ENCODE measurements at regions not wholly inside any gene's neighbourhood (a gene's known extent, or its start where the extent isn't known, plus 50 kb on each side); places are given as distances from the start of the nearest gene placed in this dataset.
"Not testable (repeated sequence)": the region's sequence is repeated elsewhere in the genome, so short reads cannot be mapped to it uniquely, and the experiment has no call there.

DNA sequence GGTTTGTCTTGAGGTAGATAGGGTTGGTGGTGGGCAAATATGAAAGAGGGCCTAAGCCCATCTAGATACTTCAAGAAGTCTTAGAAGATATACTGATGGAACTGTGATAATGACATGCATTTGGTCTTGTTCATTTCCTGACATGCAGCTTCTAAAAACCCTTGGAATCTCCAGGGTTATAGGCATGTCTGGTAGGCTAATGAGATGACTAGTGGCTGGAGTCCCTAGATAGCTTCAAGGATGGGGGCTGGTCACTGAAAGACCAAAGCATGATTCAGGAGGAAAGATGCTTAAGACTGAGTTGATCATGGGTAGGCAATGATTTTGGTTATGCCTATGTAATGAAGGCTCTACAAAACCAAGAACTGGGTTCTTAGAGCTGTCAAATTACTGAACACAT is 217.9 kb upstream of the MOCS1 start:
- DNase-seq (ENCODE audit: low read depth) = no peak

DNA sequence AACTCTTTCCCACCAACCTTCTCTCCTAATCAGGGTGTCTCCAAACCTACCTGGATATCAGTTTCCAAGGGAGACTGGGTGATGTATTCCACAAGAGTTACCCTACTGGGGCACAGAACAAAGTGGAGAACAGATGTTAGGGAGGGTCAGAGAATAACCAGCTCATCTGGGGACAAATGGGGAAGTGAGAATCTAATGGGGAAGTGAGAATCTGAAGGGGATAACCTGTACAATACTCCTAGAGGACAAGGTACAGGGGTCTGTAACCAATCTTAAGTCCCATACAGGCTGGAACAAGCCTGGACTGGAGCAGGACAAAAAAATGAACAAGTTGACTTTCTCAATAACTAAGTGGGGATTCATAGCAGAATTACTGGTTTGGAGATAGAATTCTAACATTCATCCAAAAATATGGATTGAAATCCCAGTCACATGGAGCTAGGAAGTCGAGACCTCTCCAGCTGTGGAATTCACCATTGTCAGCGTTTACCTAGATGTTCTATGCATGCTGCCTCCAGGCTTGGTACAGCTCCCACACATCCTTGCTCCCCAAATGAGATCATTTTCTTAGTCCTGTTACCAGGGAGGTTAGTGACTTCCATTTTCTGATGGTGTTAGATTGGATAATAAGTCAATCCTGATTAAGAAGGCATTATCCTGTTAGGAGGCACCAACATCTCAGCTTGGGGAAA is 214.8 kb upstream of the MOCS1 start:
- no peak for DNase-seq (ENCODE audit: low read depth)

DNA sequence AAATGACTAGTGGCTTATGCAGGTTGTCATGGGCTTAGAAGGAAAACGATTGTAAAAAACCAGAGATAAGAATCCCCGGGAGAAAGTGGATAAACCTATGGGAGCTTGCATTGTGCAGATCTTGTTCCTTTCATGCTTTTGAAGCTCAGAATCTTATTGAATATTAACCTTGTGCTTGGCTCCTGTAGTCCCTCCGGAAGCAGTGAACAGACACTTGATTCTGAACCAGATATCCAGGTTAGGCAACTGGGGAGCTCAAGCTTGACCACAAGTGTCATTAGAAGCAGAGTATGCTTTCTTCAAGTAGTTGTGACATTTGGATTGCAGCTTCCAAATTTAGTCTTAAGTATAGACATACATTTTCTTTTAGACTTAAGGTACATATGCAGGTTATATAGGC is 212.6 kb upstream of the MOCS1 start:
- no peak for DNase-seq (ENCODE audit: low read depth)

DNA sequence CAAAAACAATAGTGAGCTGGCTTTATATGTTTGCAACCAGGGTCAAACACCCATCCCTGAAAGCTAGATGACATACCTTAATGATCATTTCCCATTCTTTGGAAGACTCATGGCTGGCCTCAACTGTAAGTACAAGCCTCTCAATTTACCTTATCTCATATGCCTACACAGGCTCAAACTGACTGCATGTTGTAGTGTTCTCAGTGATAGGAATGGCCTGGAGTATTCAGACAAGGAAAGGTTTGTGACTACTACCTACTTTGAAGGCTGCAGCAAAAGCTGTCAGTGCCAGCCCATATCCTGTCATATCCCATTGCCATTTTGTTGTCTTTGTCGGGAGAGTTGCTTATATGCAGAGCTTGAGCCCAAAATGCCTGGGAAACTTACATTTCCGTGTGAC is 205.2 kb upstream of the MOCS1 start:
- no peak for DNase-seq (ENCODE audit: low read depth)

DNA sequence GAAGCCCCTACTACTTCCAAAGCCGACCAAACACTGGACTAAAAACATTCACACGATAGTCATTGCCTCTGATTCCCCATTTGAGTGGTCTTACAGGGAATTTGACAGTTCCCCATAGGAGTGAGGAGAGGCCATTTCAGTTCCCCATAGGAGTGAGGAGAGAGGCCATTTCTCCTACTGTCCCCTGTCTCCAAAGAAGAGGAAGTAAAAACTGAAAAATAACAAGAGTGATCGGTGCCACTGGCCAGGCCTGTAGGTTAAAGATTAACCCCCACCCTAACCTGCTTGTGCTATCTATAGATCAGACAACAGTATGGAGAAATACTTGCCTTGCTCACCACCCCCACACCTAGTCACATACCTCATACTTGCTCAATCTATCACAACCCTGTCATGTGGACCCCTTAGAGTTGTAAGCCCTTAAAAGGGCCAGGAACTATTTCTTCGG is 204.0 kb upstream of the MOCS1 start:
- DNase-seq (ENCODE audit: low read depth) = no peak

DNA sequence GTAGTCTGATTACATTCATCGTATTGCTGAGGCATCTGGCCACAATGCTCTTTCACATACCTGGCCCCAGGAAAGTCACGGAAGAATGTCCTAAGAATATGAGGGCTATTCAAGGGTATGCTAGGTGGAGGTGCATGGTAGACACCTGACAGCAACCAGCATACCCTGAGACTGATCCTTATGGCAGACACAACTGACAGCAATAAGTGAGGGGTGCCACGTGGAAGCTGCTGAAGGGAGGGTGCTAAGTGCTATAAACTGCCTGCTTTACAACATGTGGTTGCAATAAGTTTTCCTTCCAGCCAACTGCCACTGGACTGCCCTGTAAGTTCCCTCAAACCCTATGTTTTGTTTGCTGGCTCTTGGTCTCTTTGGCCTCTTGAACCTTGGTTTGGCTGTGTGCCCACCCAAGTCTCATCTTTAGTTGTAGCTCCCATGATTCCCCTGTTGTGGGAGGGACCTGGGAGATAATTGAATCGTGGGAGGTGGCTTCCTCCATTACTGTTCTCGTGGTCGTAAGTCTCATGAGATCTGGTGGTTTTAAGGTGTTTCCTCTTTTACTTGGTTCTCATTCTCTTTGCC is 201.3 kb upstream of the MOCS1 start:
- no peak for DNase-seq (ENCODE audit: low read depth)

DNA sequence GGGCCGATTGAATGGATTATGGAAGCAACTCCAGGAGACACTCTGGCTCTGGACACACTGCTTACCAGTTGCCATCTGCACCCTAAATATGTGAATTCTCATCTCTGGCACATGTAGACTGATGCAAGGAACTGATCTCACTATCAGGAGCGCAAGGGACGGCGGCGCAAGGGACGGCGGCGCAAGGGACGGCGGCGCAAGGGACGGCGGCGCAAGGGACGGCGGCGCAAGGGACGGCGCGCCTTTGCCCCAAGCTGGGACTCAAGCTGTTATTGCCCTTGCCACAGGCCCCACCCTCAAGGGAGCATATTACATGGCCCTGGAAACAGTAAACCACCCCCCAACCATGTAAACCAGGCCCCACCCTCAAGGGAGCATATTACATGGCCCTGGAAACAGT is 199.7 kb upstream of the MOCS1 start:
- DNase-seq (ENCODE audit: low read depth) = not testable (repeated sequence)

DNA sequence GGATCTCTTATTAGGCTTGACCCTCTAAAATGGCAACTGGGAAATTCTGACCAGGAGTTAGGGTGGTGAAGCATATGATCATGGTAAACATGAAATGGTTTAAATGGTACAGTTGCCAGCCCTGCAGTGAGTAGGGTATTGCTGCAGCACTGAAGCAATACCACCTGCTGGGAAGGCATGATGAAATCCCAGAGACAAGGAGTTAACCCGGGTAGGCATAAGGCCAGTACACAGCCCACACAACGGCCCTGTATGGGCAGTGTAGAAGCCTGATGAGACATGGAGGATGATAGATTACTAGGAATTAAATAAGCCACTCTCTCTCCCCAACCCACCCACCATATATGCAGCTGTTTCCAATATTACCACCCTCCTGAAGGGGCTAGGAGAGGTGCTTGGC is 197.4 kb upstream of the MOCS1 start:
- DNase-seq (ENCODE audit: low read depth) = no peak

DNA sequence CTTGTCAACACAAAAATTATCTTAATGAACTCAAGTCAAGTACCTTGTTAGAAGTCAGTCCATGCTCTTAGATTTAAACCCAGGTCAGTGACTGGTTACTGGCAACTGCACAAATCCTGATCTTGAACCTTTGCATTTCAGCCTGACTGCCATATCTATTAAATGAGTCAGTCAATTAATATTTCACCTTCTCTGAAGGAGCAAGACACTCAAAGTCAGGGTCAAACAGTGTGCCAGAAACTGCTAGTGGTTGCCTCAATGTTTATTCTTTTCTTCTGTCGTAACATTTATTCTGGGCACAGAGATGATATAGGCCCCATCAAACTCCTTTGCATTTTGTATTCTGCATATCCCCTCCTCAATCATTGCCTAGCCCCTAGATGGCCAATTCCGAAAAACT is 193.9 kb upstream of the MOCS1 start:
- no peak for DNase-seq (ENCODE audit: low read depth)

DNA sequence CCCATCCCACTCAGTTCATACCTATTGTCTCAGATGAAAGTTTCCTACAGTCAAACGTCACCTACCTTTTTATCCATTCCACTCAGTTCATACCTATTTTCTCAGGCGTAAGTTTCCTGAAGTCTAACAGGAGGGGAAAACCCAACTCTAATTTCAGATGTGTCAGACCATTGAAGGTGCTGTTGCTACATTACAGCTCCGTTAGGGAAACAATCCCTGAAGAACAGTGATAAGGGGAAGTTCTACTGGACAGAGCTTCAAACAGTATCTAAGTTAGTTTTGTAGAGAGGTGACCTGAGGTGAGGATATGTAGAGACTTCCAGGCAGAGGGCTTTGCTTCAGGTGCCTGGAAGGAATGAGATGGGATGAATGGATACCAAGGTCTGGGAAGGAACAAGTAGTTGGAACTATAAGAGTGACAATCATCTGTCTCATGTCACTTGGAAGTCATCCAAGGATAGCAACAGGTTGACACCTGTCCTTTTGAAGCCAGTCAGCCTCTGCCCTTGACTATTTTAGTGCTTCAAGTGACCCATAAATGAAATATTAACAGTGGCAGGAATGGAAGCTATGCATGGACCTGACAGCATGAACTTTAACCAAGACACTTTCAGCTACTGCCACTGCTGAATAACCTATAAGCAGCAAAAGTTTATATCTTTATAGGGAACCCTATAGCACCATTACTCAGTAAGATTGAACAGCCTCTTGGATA is 191.6 kb upstream of the MOCS1 start:
- no peak for DNase-seq (ENCODE audit: low read depth)

DNA sequence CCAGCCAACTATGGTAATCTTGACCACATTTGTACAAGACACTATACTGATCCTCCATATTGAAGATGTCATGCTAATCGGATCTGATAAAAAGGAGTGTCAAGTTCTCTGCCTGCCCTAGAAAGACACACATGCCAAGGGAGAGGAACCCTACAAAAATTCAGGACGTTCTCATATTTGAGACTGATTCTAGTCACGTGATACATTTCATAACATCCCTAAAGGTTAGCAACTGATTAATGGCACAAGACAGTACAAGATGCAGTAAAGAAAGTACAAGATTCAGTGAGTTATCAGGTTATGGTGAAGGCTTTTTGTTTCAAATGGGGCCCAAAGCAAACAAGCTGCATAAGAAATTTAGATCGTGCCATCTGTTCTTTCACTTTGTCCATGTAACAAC is 190.7 kb upstream of the MOCS1 start:
- no peak for DNase-seq (ENCODE audit: low read depth)

DNA sequence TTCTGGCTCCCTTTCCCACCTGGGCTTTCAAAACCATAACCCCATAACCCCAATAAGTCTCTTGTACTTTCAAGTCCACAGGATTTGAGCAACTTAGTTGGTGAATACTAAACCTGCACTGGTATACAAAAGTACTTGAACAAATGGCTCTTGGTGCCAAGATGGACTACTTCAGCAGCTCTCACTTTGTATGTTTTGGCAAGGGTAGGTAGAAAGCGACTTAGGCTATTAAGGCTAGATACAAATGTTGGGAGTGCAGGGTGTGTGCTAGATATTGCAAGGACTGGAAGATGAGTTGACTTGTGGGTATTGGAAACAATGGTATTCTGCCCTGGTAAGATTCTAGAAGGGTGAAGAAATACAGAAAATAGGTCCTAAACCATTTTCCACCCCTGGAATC is 182.6 kb upstream of the MOCS1 start:
- no peak for DNase-seq (ENCODE audit: low read depth)

DNA sequence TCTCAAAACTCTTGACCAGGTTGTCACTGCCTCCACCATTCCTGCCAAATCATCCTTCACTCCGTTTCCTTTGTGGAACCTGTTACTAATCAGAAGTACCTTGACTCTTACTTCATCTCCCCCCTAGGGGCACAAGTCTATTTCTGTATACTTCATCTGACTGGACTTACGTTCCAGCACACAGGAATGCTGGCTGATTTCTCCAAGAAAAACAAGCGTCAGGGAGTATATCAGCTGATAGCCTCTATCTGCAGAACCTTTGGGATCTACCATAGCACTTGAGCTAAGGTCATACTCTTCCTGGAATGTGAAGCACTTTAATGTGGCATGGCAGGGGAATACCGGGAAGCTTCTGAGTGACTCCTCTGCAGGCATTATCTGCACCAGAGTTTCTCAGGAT is 178.1 kb upstream of the MOCS1 start:
- DNase-seq (ENCODE audit: low read depth) = no peak

DNA sequence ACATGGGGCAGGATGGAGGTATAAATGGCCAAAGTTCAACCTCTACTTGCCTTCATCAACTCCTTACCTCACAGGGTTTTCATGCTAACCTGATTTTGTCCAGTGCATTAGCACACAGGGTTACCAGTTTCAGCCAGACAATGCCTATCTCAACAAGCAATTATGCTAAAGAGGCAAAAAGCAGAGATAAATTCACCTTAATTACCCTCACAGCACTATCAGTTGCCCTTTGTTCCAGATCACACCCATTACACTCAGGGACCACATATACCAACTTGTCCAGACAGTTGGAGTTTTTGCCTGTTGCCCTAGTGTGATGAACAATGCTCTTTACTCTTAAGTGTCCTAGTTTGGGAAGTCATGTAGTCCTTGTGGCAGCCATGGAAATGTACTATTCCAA is 174.5 kb upstream of the MOCS1 start:
- DNase-seq (ENCODE audit: low read depth) = no peak

DNA sequence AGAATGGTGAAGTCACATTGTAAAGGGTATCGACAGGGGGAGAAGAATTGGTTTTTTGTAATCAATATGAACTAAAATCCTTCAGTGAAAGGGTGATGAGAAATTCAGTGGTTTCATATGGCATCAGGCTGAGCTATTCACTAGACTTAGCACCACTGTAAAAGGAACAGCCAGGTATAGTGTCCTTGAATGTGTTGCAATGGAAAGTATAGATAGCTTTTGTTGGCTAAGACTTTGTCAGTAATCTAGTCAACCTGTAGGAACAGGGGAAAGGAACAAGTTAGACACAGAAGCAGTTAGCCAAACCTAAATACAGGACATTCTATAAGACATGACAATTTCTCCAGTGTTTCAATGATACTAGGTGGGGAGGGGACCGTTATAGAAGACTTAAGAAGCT is 172.6 kb upstream of the MOCS1 start:
- no peak for DNase-seq (ENCODE audit: low read depth)

DNA sequence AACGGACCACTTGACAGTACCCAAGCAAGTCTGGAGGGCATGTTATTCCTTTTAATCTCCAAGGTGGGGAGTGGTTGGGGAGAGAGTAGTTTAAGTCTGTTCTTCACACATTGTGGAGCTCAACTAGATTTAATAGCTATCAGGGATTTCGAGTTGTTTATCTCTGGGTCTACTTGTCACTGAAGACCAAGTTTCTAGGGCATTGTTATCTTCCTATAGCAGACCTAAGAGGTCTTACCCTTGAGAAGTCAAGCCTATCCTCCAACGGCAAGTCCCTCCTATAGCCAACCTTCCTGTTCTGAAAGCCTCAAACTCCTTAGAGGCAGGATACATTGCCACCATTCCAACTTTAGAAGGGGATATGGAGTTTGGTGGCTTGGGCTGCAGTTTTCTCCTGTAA is 164.5 kb upstream of the MOCS1 start:
- no peak for DNase-seq (ENCODE audit: low read depth)

DNA sequence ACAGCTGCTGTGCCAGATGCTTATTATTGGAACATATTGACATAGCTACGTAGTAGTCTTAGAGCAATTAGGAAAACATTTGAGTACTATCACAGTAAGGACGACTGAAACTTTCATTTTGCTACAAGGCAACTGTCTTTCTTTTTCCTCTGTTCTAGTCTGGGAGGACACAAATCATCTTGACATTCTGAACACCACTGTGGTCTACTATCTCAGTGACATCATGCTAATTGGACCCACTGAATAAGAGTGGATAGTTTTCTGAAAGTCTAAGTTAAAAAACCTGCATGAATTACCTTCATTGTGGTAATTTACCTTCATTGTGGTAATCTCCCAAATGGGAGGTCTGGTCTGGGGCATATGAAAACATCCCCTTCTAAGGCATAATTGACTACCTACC is 163.3 kb upstream of the MOCS1 start:
- no peak for DNase-seq (ENCODE audit: low read depth)

DNA sequence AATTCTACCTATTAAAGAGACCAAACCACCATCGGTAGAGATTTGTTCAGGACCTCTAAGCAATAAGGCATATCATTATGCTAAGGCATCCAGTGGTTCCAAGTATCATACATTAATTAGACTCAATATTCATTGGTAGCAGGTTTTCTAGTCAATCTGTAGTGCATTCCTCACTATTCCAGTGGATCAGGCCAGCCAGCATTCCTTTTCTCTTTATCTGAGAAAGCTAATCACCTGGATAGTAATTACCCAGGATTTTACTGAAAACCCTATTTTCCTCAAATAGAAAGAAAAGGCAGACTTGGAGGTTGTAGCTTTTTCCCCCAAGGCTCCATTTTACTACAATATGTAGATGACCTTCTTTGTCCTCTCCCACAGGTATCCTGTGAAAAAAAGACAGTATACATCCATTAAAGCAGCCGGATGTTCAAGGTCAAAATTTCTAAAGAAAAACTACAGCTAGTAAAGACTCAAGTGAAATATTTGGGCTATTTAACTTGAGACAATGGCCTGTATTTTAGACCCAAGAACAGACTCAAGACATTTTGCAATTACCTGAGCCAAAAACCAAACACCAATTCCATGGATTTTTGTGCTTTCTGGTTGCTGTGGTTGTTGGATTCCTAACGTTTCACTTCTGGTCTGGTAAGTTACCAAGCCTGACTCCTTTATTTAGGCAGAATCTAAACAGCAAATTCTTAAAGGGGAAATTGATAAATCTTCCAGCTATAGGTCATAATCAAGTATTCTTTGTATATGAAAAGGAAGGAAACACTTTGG is 149.1 kb upstream of the MOCS1 start:
- DNase-seq (ENCODE audit: low read depth) = no peak

DNA sequence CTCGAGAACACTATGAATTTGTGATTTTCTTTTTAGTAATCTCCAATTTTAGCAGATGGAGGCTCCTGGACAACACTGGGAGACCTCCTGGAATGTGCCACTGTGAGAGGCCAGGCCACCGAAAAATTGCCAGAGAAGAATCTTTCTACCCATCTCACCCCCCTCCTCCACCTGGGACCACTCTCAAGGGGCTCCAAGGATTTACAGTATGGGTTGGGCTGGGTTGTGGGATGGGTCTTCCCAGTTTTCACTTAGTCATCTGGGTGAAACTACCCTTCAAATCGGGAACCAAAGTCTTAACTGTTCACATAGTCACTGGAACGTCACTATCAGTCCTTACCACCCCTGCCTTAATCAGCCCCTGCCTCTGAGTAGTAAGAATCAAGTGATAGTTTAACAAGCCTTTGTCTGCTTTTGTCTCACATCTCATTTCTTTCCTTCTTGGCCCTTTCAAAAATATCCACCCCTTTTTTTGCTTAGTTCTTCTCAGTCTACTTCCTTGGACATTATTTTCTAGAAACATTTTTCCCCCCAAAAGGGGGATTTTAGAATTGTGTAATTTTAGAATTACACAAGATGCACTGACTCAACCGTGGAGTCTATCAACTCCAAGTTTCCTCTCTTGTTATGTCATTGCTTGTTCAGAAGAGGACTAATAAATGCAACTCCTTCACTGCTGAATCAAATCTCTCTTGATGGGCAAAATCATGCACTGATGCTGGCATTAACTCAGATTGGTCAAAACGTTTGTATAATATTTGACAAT is 148.2 kb upstream of the MOCS1 start:
- DNase-seq (ENCODE audit: low read depth) = no peak

DNA sequence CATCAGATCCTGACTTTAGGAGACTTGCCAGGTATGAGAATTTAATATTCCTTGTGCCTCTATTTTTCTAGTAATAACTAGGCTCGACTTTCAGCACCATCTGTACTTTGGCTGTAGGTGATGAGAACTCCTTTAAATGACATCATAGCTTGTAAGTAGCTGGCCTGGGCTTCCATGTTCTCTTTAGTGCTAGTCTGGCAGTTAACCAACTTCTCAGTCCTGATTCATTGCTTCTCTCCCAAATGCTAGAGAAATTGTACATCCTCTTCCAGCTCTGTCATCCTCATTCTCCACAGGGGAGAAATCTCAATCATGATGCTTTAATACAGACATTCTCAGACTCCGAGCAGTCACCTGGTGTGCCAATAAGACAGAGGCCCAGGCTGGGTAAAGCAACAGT is 143.5 kb upstream of the MOCS1 start:
- no peak for DNase-seq (ENCODE audit: low read depth)

DNA sequence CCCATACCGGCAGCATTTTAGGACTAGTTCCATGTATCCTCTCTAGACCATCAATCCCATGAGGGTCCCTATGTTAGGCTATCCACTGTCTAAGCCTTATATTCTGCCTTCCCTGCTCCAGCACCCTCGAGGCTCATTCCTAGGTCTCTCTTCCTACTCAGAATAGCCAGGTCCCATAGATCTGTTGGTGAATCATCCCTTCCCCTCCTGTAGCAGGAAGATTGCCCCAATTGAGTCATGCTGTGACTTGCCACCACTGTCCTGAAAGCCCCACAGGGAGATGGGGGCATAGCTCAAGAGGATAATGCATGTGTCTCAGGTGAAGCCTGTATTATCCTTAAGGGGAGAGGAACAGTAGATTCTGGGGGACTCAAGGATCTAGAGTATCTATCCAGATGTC is 143.1 kb upstream of the MOCS1 start:
- DNase-seq (ENCODE audit: low read depth) = no peak

DNA sequence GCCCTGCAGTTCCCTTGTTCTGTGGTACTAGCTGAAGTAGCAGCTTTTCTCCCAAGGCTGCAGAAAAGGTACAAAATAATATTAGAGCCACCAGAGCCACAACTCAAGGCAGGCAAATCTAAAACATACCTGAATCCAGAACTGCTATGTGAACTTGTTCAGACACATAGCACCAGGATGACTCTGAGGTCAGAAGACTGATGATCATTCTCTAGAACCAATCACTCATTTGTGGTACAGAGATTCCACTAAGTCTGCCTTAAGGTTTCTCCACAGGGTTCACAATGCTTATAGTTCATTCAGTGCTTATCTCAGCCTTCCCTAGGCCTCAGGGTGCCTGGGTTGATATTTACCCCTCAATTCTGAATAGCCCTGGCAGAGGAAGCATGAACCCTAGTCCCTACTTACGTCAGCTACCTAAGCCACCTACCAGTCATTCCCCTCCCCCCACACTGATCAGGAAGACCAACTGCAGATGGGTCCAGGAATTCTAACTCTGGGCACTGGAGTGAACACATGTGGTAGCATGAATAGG is 140.9 kb upstream of the MOCS1 start:
- DNase-seq (ENCODE audit: low read depth) = no peak

Measured in fibroblast of the conjunctiva (primary cell).